ENCODE measurements at regions not wholly inside any gene's neighbourhood (a gene's known extent, or its start where the extent isn't known, plus 50 kb on each side); places are given as distances from the start of the nearest gene placed in this dataset.

- TF ChIP-seq, protein P1, sequence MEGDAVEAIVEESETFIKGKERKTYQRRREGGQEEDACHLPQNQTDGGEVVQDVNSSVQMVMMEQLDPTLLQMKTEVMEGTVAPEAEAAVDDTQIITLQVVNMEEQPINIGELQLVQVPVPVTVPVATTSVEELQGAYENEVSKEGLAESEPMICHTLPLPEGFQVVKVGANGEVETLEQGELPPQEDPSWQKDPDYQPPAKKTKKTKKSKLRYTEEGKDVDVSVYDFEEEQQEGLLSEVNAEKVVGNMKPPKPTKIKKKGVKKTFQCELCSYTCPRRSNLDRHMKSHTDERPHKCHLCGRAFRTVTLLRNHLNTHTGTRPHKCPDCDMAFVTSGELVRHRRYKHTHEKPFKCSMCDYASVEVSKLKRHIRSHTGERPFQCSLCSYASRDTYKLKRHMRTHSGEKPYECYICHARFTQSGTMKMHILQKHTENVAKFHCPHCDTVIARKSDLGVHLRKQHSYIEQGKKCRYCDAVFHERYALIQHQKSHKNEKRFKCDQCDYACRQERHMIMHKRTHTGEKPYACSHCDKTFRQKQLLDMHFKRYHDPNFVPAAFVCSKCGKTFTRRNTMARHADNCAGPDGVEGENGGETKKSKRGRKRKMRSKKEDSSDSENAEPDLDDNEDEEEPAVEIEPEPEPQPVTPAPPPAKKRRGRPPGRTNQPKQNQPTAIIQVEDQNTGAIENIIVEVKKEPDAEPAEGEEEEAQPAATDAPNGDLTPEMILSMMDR (conservative IDR thresholded peaks at IDR 0.05; ENCODE audit: low read depth, low read length), result no peak
- no peak for TF ChIP-seq EZH2 (IDR thresholded peaks at IDR 0.05; ENCODE audit: borderline replicate concordance, low read depth, low read length, poor library complexity, severe bottlenecking)
Observed at GRCh38 chr4:106583567-106583966, 215.0 kb upstream of the GIMD1 start.
